HG03175 (cell line): ENCODE measurements at regions not wholly inside any gene's neighbourhood (a gene's known extent, or its start where the extent isn't known, plus 50 kb on each side); places are given as distances from the start of the nearest gene placed in this dataset.

Source experiments
- ATAC-seq: cut with Tn5 transposase; IDR thresholded peaks from one replicate; pipeline ENCODE4 v1.9.1; 2021; ENCODE audit warnings: mild to moderate bottlenecking, moderate library complexity; ENCODE audit not compliant: unreplicated experiment

- ATAC-seq, result peak; percentile 35
Measured at GRCh38 chr13:34037636-34038540, 219.9 kb downstream of the RFC3 start.

- peak; percentile 41 for ATAC-seq
Measured at GRCh38 chr13:34038541-34039068, 220.7 kb downstream of the RFC3 start.

DNA sequence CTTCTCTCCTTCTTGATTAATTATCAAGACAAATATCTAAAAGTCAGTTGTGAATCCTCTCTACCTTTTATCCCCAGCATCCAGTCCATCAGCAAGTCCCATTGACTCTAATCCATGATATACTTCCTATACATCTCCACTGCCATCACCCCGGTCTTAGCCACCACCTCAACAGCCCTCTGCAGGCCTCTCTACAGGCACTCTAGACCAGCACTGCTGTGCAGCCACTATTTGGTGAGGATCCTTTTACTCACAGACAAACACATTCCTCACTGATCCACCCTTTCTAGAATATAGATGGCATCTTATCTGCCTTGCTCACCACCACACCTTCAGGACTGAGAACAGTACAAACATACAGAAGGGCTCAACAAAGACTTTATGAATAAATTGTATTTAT is 221.7 kb downstream of the RFC3 start:
- no peak for ATAC-seq

GRCh38 chr13:34040863-34041262 is 222.9 kb downstream of the RFC3 start:
- ATAC-seq, result no peak

DNA sequence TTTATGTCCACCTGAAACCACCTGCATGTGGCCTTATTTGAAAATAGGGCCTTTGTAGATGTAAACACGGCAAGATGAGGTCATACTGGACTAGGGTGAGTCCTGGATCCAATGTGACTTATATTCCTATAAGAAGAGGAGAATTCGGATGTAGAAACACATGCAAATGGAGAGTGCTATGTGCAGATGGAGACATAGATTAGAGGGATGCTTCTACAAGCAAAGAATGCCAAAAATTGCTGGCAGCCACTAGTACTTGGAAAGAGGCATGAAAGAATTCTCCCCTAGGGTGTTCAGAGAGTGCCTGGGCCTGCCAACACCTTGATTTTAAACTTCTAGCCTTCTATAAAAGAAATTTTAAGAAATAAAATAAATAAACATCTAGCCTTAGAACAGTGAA is 226.1 kb downstream of the RFC3 start:
- no peak for ATAC-seq

- no peak for ATAC-seq
Measured at GRCh38 chr13:34044660-34045080, 226.7 kb downstream of the RFC3 start.

DNA sequence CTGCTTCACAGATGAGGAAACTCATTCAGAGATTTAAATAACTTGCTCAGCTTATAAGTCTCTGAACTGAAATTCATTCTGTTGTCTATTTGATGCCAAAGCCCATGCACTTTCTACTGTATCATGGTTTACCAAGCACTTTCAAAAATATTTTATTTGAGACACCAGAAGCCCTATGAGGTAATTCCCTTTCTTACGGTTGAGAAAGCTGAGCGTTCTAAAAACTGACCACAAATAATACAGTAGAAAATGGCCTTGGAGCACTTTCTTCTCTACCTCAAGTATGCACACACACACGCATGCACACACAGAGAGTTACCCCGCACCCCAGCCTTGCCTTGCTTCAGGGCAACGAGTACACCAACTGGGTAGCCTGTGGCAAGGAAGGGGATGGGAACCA is 228.5 kb downstream of the RFC3 start:
- ATAC-seq, result no peak

GRCh38 chr13:34048652-34049051 is 230.7 kb downstream of the RFC3 start:
- no peak for ATAC-seq

DNA sequence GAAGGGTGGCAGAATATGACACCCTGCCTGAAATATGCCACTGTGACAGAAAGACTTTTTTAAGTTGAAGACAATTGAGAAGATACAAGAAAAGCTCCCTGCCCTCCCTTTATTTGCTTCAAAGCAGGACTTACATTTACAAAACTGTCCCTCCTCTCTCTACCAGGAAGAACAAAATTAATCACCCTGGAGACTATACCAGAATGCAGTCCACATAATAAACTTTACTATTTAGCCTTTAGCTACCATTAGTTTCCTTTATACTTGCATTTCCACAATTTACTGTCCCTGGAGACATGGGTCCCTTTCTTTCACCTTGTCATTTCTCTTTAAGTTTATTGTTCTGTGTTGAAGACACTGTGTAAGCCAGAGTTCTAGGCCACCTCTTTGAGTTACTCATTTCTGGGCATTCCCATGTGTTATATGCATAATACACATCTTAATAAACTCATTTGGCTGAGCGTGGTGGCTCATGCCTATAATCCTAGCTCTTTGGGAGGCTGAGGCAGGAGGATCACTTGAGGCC is 238.8 kb downstream of the RFC3 start:
- ATAC-seq, result no peak

GRCh38 chr13:34064456-34065205 is 246.7 kb downstream of the RFC3 start:
- ATAC-seq, result no peak

DNA sequence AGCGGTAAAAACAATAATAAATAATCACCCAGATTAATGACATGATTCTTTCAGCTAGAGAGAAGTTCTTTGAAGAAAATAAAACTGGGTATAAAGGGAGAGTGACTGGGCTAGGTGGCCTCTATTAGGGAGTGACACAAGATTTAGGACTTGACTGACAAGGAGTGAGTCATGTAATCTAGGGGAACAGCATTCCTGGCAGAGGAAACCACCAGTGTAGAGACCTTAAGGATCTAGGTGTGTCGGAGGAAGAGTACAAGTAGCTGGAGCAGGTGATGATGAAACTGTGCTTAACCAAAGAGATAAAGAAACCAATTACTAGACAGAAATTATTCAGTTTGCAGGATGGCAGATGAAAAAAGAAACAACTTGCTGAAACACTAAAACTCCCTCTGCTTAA is 248.0 kb downstream of the RFC3 start:
- no peak for ATAC-seq

- ATAC-seq, result no peak
Measured at GRCh38 chr13:34066344-34066743, 248.4 kb downstream of the RFC3 start.

DNA sequence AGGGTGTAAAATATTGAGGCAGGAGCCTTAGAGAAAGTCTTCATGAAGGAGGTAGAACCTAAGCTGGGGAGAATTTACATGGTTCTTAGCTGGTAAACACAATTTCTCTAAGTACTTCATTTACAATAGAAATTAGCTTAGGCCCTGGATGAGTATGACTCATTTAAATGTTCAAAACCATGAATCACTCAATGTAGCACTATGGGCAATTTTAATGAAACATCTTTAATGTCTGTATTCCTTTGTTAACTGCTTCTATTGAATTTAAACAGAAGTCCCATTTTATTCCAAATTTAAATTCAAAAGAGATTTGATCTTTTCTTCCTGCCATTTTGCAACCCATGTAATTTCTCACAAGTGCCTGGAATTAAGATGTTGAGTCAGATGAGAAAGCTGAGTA is 252.1 kb downstream of the RFC3 start:
- ATAC-seq, result no peak

- ATAC-seq, result no peak
Measured at GRCh38 chr13:34070544-34071303, 252.8 kb downstream of the RFC3 start.

DNA sequence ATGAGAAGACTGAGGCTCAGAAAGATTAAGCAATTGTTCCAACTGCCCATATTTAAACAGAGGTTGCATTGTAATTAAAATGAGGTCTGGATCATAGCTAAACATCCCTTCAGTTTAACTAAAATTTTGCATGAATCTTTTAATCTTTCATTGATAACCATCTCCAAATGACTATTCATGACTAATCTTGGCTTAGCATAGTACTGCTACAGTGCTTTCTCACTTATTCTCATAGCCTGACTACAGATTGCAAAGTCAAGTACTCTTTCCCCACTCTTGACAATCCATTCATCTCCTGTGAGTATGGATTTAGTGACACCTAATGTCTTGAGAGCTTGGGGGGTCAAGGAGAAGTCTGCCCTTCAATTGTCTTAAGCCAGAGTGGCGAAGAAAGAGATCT is 258.4 kb downstream of the RFC3 start:
- ATAC-seq, result no peak

DNA sequence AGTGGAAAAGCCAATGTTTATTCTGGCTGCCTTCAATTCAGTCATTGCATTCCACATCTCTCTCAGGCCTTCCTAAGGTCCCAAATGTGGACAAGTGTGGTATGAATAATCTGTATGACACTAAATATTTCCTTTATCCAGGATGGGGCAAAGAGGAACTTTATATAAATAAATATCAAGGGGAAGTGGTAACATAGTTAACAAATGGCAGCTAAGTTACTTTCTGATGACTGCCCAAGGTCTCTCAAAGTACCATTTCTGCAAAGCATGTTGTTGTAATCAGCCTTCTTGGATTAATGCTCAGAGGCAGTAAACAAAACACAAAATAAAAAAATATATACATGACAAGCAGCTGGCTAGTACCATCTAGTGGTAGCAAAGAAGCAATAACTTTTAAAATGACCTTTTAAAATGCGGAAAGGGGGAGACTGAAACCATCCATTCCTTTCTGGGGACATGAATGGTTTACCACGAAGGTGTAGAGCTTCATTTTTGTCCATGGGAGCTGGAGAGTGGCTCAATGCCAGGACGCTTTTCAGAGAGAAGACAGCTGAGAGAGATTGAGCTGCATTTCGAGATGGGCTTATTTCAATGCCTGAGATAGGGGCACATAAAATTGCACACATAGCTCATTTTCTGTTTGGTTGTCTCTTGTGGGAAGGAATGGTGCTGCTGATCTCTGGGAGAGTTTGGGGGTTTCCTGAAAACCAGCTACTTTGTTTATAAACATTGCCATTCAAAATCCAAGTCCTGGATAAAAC is 259.2 kb downstream of the RFC3 start:
- ATAC-seq, result no peak

- no peak for ATAC-seq
Measured at GRCh38 chr13:34078334-34078999, 260.5 kb downstream of the RFC3 start.

GRCh38 chr13:34085204-34085603 is 267.3 kb downstream of the RFC3 start:
- ATAC-seq, result no peak

DNA sequence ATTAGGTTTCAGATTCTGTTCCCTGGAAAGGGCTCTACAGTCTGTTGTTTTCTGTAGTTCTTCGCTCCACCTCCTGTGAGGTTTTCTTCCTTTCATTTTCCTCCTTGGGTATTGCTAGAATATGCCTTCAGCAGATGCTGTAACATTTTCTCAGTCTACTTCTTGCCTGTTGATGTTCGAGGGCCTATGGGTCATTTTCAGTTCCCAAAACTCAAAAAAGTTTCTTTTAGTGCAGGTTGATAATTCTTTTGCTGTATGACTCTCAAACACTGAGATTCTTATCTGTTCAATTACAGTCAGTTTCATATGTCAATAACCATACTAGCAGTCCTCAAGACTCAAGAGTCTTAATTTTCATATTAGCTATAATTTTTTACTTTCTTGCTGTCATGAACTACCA is 268.3 kb downstream of the RFC3 start:
- ATAC-seq, result no peak

DNA sequence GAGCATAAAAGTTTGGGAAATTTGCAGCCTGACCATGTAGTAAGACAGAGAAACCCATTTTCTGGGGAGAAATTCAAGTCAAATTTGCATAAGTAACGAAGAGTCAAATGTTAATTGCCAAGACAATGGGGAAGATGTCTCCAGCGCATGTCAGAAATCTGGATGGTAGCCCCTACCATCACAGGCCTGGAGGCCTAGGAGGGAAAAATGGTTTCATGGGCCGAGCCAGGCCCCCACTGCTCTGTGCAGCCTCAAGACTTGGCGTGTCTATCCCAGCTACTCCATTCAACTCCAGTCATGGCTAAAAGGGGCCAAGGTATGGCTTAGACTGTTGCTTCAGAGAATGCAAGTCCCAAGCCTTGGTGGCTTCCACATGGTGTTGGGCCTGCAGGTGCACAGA is 269.8 kb downstream of the RFC3 start:
- ATAC-seq, result no peak
